ENCODE measurements at regions not wholly inside any gene's neighbourhood (a gene's known extent, or its start where the extent isn't known, plus 50 kb on each side); places are given as distances from the start of the nearest gene placed in this dataset.
"Not testable (repeated sequence)": the region's sequence is repeated elsewhere in the genome, so short reads cannot be mapped to it uniquely, and the experiment has no call there.

DNA sequence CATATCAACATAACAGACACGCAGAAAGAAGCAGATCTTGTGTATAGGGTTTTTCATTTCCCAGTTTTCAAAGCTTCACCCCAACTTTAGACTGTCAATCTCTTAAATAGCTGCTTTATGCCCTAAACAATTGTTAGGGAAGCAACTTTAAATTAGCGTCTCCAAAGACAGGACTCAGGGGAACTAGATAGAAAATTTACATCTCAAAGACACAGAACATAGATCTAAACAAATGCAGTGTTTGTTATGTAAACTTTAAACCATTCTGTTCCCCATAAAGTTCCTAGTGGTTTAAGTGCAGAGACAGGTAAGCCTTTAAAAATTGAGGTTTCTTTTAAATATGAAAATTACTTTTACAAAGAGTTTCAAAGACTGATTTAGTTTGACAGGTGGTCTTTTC lies 379.2 kb upstream of the GHITM start:
- intact Hi-C loops (cut with DNase I): no loop called here
- DNase-seq (ENCODE audit: low spot score): no peak

- intact Hi-C loops (cut with DNase I): no loop called here
- no peak for DNase-seq (ENCODE audit: low spot score)
These were observed 374.6 kb upstream of the GHITM start for GRCh38 chr10:83764666-83765065.

GRCh38 chr10:83765731-83766130 lies 373.6 kb upstream of the GHITM start:
- intact Hi-C loops (cut with DNase I): no loop called here
- no peak for DNase-seq (ENCODE audit: low spot score)

DNA sequence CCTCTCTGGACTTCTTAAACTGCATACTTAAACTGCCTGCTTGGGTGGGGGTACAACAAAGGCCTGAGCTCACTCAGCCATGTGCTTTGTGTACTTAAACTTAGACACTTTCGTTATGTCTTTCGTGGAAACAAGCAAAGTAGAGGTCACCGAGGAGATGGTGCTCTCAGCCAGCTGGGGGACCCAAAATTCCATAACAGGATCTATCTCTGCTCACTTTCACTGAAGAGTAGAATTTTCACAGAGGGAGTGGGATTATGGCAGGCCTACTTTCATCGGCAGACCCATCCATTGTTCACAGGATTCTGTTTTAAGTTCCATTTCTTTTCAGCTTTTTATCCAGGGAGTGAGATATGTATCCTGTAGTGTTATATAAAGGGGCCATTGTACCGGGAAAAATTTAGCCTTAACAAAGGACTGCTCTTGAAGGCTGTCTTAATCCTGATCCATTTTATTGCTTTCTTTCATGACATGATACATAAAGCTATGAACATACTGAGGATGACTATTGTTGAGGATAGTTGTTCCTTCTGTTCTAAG lies 370.0 kb upstream of the GHITM start:
- no peak for DNase-seq (ENCODE audit: low spot score)
- intact Hi-C loops (cut with DNase I): no loop called here

- intact Hi-C loops (cut with DNase I); DNase-seq (ENCODE audit: low spot score): not testable (repeated sequence)
These were observed 352.6 kb upstream of the GHITM start for GRCh38 chr10:83786701-83787100.

- DNase-seq (ENCODE audit: low spot score): no peak
- intact Hi-C loops (cut with DNase I): loop anchor here in 1 of 2 donors (10.0 kb wide), 1 partner anchor 393 kb away; the partner anchor contains the start of gene CDHR1
These were observed 337.3 kb upstream of the GHITM start for GRCh38 chr10:83801983-83802382.

- intact Hi-C loops (cut with DNase I): loop anchor here in 1 of 2 donors (10.0 kb wide), 1 partner anchor 388 kb away; the partner anchor contains the start of gene CDHR1
These were observed 332.6 kb upstream of the GHITM start for GRCh38 chr10:83806717-83807116.

GRCh38 chr10:83809001-83809400 lies 330.3 kb upstream of the GHITM start:
- intact Hi-C loops (cut with DNase I): loop anchor here in 1 of 2 donors (10.0 kb wide), 1 partner anchor 386 kb away; the partner anchor contains the start of gene CDHR1
- no peak for DNase-seq (ENCODE audit: low spot score)

More at GRCh38 chr10:83806717-83807116, 332.6 kb upstream of the GHITM start:
- no peak for DNase-seq (ENCODE audit: low spot score)

DNA sequence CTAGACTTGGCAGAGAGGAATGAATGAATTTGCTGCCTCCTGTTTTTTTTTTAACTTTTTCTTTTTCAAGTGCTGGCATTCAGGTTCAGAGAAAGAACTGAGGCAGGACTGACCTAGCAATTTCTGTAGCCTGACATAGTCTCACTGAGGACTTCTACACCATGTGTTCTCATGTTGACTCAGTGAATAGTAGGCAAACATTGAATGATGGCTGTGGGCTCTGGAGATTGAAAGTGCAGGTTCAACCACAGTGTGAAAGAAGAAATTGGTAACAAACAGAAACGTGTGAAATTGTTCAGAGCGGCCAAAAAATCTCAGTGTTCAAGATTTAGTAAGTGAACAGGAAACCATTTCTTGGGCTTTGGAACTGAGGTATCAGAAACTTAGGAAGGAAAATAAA lies 322.4 kb upstream of the GHITM start:
- intact Hi-C loops (cut with DNase I): loop anchor here in 1 of 2 donors (10.0 kb wide), 1 partner anchor 1128 kb away; no protein-coding TSS in a partner anchor
- no peak for DNase-seq (ENCODE audit: low spot score)

GRCh38 chr10:83817797-83818196 lies 321.5 kb upstream of the GHITM start:
- no peak for DNase-seq (ENCODE audit: low spot score)
- intact Hi-C loops (cut with DNase I): loop anchor here in 1 of 2 donors (10.0 kb wide), 1 partner anchor 1127 kb away; no protein-coding TSS in a partner anchor

GRCh38 chr10:83819609-83820008 lies 319.7 kb upstream of the GHITM start:
- no peak for DNase-seq (ENCODE audit: low spot score)
- intact Hi-C loops (cut with DNase I): loop anchor here in 1 of 2 donors (10.0 kb wide), 1 partner anchor 1125 kb away; no protein-coding TSS in a partner anchor

DNA sequence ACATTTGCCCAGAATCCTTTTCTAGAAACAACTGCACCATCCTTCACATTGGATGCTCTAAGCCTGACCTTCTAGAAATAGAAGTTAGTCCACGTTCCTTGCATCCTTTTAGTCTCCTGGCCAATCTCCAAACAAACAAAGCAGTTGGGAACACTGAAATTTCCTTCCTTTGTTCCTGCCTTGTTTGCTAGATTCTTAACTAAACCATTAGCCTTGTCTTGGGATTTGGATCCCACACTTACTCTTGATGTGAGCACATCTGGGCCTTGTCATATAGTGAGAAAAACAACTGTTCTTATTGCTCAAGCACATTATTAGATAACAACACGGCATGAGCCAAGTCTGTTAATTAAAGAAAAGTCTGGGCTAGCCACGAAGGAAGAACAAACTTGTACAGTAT lies 319.3 kb upstream of the GHITM start:
- intact Hi-C loops (cut with DNase I): no loop called here
- DNase-seq (ENCODE audit: low spot score): no peak

- intact Hi-C loops (cut with DNase I): no loop called here
These were observed 315.2 kb upstream of the GHITM start for GRCh38 chr10:83824099-83824498.

DNA sequence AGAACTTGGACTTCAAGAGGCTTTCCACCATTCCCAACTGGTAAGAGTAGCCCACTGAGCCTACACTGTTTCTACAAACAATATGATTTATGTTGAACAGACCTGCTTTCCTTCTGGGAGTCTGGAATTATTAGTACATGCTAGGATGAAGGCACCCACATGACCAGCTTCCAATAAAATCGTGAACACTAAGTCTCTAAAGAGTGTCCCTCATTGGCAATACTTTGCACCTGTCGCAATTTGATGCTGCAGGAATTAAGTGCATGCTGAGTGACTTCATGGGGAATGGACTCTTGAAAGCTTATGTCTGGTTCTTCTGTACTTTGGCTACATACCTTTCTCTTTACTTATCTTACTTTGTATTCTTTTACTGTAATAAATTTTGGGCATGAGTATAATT lies 305.2 kb upstream of the GHITM start:
- intact Hi-C loops (cut with DNase I): no loop called here
- DNase-seq (ENCODE audit: low spot score): no peak

More at GRCh38 chr10:83824099-83824498, 315.2 kb upstream of the GHITM start:
- no peak for DNase-seq (ENCODE audit: low spot score)

DNA sequence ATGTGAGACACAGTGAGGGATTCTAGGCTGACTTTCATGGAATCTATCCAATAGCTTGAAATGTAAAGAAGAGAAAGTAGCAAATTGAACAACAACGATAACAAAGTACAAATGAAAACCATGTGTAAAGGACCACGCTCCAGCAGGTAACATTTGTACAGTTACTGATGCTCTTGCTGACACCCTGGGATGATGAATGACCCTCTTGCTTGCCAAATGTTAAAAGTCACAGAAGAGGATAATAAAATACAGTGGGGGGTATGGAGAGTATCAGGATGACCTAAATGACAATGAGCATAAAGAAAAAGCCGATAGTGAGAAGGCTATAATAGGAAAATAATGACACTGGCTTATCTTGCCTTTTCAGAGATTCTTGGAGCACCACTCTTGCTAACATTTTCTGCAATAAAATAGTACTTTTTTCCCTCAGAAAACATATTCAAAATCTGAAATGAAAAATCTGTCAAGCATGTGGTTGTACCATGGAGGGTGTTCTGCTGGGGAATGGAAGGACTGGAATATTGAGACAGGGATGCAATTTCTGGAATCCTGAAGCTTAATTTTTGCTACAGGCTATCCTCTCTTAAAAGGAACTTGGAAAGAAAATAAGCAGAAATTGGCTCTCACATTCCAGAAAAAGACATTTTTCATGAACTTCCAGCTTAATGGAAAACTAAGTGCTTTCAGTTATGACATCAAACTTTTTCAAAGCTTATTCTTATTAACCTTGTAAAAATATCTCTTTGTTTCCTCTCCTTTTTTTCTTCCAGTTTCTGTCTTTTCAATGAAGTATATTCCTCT lies 303.2 kb upstream of the GHITM start:
- no peak for DNase-seq (ENCODE audit: low spot score)
- intact Hi-C loops (cut with DNase I): no loop called here

GRCh38 chr10:83848677-83849076 lies 290.6 kb upstream of the GHITM start:
- intact Hi-C loops (cut with DNase I): no loop called here
- no peak for DNase-seq (ENCODE audit: low spot score)

DNA sequence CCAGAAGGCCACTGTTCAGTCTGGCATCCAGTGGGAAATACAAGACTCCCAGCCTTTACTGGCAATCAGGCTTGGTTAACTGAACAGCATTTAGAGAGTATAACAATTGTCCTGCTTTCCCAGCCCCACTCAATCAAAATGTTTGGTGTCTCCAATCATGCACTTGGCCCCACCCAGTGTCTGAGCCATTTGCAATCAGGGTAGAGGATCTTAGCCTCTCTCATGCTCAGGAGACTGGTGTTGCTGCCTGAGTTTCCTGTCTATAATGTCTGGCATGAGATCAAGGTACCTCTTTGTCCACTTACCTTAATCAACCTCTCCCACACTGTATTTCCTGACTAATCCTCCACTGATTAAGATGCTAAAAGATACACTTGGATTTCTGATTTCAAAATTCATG lies 290.2 kb upstream of the GHITM start:
- no peak for DNase-seq (ENCODE audit: low spot score)
- intact Hi-C loops (cut with DNase I): no loop called here

DNA sequence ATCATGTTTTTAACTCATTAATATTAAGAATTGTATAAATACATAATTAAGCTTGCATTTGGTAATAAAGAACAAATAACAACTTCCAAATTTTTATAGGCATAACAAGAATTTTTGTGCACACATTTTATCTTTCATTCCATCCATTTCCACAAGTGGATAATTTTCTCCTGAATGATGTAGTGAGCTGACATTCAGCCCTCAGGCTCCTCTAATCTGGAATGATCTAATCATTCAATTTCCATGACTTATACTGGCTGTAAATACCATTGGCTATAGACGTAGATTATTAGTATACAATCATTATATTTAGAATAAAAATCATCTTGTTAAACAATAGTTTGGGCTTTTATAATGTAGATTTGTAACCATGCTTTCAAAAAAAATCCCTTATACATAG lies 287.2 kb upstream of the GHITM start:
- no peak for DNase-seq (ENCODE audit: low spot score)
- intact Hi-C loops (cut with DNase I): no loop called here

- no peak for DNase-seq (ENCODE audit: low spot score)
- intact Hi-C loops (cut with DNase I): no loop called here
These were observed 276.6 kb upstream of the GHITM start for GRCh38 chr10:83862723-83863122.

DNA sequence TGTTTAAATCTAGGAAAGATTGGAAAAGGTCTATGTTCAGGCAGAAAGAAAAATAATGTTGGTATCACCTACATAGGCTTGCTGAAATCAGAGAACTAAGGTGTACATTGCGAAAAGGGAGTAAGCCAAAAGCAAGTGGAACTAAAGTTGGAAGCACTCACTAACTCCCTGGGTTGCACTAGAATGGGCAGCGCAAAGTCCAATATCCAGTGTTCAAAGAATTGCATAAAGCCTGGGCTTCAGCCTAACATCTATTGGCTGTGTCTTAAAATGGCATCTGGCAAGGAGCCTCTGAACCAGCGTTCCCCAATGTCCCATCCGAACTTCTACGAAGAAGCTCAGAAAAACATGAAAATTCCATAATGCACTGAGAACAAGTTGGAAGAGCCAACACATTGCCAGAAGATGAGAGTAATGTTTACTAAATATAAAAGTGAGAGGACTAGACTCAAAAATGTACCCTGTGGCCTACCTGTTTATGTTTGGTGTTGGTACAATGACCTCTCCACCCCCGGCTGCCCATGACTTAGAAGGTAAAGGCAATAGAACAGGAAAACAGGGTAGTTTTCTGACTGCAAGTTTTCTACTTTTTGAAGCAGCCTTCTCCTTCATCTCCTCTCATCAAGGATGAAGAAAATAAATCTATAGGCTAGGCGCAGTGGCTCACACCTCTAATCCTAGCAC lies 275.9 kb upstream of the GHITM start:
- DNase-seq (ENCODE audit: low spot score): no peak
- intact Hi-C loops (cut with DNase I): no loop called here

All from posterior vena cava (tissue), 2 donors.